Stimulated activated CD4-positive, alpha-beta T cell treated with anti-CD3 and anti-CD28 coated beads, Interleukin-1b, Interleukin-23, amount 100 ng/mL, for 4 hours (primary cell): ENCODE measurements at regions not wholly inside any gene's neighbourhood (a gene's known extent, or its start where the extent isn't known, plus 50 kb on each side); places are given as distances from the start of the nearest gene placed in this dataset.

Experiments
- DNase-seq, 2 donors: peaks; one replicate each; pipeline ENCODE4 v3.0.0-alpha.2; 2020; ENCODE audit warnings: low read depth in 2 of 2

GRCh38 chr6:29999416-29999815 lies 57.1 kb downstream of the HLA-A start:
- no peak for DNase-seq

- no peak for DNase-seq
These were observed 57.9 kb downstream of the HLA-A start for GRCh38 chr6:30000156-30000791.

DNA sequence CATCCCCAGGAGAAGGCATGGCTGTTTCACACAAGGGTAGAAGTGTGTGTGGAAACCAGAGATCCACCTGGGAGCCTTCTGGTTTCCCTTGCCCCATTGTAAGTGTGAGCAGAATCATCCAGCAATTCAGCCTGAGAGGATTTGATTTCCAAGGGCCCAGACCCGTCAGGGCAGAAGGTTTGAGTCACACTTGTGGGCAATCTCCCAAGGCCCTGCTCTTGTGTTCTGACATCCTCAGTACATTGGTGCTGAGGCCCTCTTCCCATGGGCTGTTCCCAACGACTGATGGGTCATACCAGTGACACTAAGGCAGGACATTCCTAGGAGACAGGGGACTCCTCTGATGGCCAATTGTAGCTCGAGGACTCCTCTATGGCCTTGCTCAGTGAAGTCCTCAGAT lies 58.2 kb upstream of the POLR1H start:
- no peak for DNase-seq

- no peak for DNase-seq
These were observed 55.6 kb upstream of the POLR1H start for GRCh38 chr6:30005482-30005881.

- no peak for DNase-seq
These were observed 54.6 kb upstream of the POLR1H start for GRCh38 chr6:30006170-30007131.

GRCh38 chr6:30007132-30007764 lies 53.8 kb upstream of the POLR1H start:
- peak in 1 of 2 donors; percentile 28 for DNase-seq

DNA sequence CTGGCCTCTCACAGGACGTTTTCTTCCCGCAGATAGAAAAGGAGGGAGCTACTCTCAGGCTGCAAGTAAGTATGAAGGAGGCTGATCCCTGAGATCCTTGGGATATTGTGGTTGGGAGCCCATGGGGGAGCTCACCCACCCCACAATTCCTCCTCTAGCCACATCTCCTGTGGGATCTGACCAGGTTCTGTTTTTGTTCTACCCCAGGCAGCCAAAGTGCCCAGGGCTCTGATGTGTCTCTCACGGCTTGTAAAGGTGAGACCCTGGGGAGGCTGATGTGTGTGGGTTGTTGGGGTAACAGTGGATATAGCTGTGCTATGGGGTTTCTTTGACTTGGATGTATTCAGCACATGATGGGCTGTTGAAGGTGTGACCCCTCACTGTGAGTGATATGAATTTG lies 52.0 kb upstream of the POLR1H start:
- DNase-seq, result no peak
